H1 (cell line): ENCODE measurements at regions not wholly inside any gene's neighbourhood (a gene's known extent, or its start where the extent isn't known, plus 50 kb on each side); places are given as distances from the start of the nearest gene placed in this dataset.

Experiments used
- JUND ChIP-seq: IDR thresholded peaks from 2 replicates; pipeline ENCODE4 v1.6.1; 2011; ENCODE audit warnings: mild to moderate bottlenecking, improper control_type of control experiment, low read length
- POLR2A ChIP-seq, 2 experiments: IDR thresholded peaks; 1 replicate in 1 of 2; 2 replicates in 1 of 2; pipeline ENCODE4 v1.6.1; 2011; ENCODE audit warnings: low read depth in 2 of 2, low read length in 2 of 2, mild to moderate bottlenecking in 2 of 2; ENCODE audit errors: control extremely low read depth in 1 of 2
- POLR2AphosphoS5 ChIP-seq: IDR thresholded peaks from 2 replicates; pipeline ENCODE4 v1.6.1; 2011; ENCODE audit warnings: low read depth, low read length
- RBBP5 ChIP-seq: IDR thresholded peaks from 2 replicates; pipeline ENCODE4 v1.7.1; 2012; ENCODE audit warnings: low read depth, mild to moderate bottlenecking, inconsistent platforms, low read length, moderate library complexity, borderline replicate concordance
- SP1 ChIP-seq: IDR thresholded peaks from 2 replicates; pipeline ENCODE4 v1.6.1; 2011; ENCODE audit warnings: low read depth, low read length
- TAF7 ChIP-seq: optimal IDR thresholded peaks from 2 replicates; pipeline ENCODE3; 2011; ENCODE audit warnings: low read depth, mild to moderate bottlenecking, inconsistent platforms, low read length, moderate library complexity, borderline replicate concordance
- YY1 ChIP-seq: IDR thresholded peaks from 2 replicates; pipeline ENCODE4 v1.6.1; 2011; ENCODE audit warnings: low read depth, mild to moderate bottlenecking, low read length
- TF ChIP-seq, protein P1 (sequence below), 3 experiments: IDR thresholded peaks; 1 replicate in 2 of 3; 2 replicates in 1 of 3; pipeline versions ENCODE4 v1.5.1 to v1.6.1; 2011; ENCODE audit warnings: low read length in 3 of 3, mild to moderate bottlenecking in 3 of 3, inconsistent platforms in 2 of 3, low read depth in 1 of 3, moderate library complexity in 1 of 3; ENCODE audit not compliant: insufficient read depth in 1 of 3; ENCODE audit errors: control extremely low read depth in 1 of 3

DNA sequence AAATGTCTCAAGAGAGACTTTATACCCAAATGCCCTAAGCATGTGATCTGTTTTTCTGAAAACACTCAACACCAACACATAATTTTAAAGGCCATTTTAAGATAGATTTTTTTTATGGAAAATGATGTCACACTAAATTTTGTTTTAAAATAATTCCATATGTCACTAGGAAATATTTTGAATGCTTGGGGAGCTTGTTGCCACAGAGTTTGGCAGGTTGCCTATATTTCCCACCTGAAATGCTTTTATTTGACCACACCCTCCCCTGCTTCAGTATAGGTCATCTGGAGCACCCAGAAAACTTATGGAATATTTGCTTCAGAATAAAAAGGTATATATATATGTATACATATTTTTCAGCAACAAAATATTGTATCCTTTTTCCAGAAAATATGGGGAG, 180.0 kb upstream of the ANK3 start:
- TF ChIP-seq YY1: no peak
- TF ChIP-seq POLR2A (IDR thresholded peaks at IDR 0.05; ENCODE audit: control extremely low read depth in 1 of 2, low read depth in 2 of 2, low read length in 2 of 2): no peak
- TF ChIP-seq, protein P1, sequence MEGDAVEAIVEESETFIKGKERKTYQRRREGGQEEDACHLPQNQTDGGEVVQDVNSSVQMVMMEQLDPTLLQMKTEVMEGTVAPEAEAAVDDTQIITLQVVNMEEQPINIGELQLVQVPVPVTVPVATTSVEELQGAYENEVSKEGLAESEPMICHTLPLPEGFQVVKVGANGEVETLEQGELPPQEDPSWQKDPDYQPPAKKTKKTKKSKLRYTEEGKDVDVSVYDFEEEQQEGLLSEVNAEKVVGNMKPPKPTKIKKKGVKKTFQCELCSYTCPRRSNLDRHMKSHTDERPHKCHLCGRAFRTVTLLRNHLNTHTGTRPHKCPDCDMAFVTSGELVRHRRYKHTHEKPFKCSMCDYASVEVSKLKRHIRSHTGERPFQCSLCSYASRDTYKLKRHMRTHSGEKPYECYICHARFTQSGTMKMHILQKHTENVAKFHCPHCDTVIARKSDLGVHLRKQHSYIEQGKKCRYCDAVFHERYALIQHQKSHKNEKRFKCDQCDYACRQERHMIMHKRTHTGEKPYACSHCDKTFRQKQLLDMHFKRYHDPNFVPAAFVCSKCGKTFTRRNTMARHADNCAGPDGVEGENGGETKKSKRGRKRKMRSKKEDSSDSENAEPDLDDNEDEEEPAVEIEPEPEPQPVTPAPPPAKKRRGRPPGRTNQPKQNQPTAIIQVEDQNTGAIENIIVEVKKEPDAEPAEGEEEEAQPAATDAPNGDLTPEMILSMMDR (IDR thresholded peaks at IDR 0.05; ENCODE audit: control extremely low read depth in 1 of 3, insufficient read depth in 1 of 3, low read depth in 1 of 3, low read length in 3 of 3): no peak
- TF ChIP-seq JUND: no peak
- no peak for TF ChIP-seq TAF7
- TF ChIP-seq SP1: no peak
- TF ChIP-seq POLR2AphosphoS5: no peak
- no peak for TF ChIP-seq RBBP5
